ENCODE measurements at regions not wholly inside any gene's neighbourhood (a gene's known extent, or its start where the extent isn't known, plus 50 kb on each side); places are given as distances from the start of the nearest gene placed in this dataset.

DNA sequence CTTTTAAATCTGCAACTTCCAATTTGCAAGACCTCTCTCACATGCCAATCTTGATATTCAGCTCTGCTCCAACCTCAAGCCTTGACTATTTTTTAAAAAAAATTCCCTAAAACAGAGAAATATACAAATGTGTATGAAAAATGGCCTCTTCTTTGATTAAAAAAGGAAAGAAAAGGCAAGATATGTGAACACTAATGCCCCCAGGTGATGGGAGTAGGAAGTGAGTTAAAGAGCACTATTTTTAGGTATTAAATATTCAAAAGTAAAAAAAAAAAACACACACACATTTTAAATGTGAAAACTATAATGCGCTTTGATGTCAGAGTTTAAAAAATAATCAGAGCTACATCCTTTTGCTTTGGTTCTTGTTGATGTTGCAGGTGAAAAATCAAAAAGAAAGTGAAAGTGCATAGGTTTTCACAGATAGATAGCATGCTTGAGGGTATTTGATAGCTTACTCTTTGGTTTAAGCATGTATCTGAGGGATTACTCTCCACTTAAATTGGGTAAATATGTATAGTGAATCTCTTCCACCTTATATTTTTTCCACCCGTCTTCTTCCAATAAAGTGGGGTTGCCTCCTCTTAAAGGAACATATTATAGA is 406.0 kb upstream of the POU3F3 start:
- TF ChIP-seq CTCF (conservative IDR thresholded peaks at IDR 0.05 in 1 of 2, IDR thresholded peaks at IDR 0.05 in 1 of 2; ENCODE audit: low read depth in 1 of 2, low read length in 2 of 2) (no peak), EZH2 (IDR thresholded peaks at IDR 0.05; ENCODE audit: low read length, missing control alignments) (no peak)

Data from fibroblast of lung (primary cell).